ENCODE measurements at regions not wholly inside any gene's neighbourhood (a gene's known extent, or its start where the extent isn't known, plus 50 kb on each side); places are given as distances from the start of the nearest gene placed in this dataset.

DNA sequence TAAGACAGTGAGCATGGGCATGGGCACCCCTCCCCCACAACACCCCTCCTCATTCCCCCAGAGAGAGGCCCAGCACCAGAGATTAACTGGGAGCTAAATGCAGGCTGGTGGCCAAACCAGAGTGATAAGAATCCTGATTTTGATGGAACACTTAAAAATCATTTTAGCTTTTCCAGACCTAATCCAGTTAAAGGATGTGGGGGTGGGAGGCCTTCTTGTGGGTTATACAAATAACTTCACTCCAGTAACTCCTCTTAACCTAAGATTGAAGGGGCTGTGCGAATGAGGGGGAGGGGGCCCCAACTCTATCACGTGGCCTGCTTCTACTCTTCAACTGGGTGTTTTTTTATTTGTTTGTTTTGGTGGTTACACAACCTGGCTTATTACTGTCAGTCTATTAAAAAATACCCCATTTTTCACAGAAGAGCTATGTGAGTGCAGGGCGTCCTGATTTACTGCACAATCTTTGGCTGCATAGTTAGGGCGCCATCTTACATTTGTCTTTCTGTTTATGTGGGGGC, 398.1 kb upstream of the LYPLAL1 start:
- TF ChIP-seq POLR2AphosphoS5 (IDR thresholded peaks at IDR 0.05; ENCODE audit: borderline replicate concordance, low read depth, low read length) (no peak), EZH2 (IDR thresholded peaks at IDR 0.05) (no peak)
